H9 (cell line): ENCODE measurements at regions not wholly inside any gene's neighbourhood (a gene's known extent, or its start where the extent isn't known, plus 50 kb on each side); places are given as distances from the start of the nearest gene placed in this dataset.

ENCODE experiments used
- DNase-seq: peaks from one replicate; pipeline ENCODE4 v3.0.0-alpha.2; 2017
- H2AFZ ChIP-seq: one replicate; pipeline ENCODE4 v1.6.1; 2013; ENCODE audit warnings: mild to moderate bottlenecking, low read length, control low read depth, moderate library complexity
- H2AK5ac ChIP-seq: 2 replicates; pipeline ENCODE4 v1.6.1; 2013; ENCODE audit warnings: low read length, control low read depth, mixed read lengths; ENCODE audit not compliant: insufficient read length
- H2BK120ac ChIP-seq: one replicate; pipeline ENCODE4 v1.6.1; 2013; ENCODE audit warnings: low read depth, mild to moderate bottlenecking, low read length, control low read depth, inconsistent platforms; ENCODE audit not compliant: poor library complexity, severe bottlenecking
- H2BK12ac ChIP-seq: 2 replicates; pipeline ENCODE4 v1.6.1; 2013; ENCODE audit warnings: low read length, control low read depth, mixed read lengths, low read depth; ENCODE audit not compliant: insufficient read length
- H2BK15ac ChIP-seq: 2 replicates; pipeline ENCODE4 v1.6.1; 2013; ENCODE audit warnings: low read depth, low read length, control low read depth
- H2BK20ac ChIP-seq: one replicate; pipeline ENCODE4 v1.6.1; 2013; ENCODE audit warnings: low read depth, mild to moderate bottlenecking, low read length, control low read depth, inconsistent platforms; ENCODE audit not compliant: poor library complexity, severe bottlenecking
- H2BK5ac ChIP-seq: 2 replicates; pipeline ENCODE4 v1.6.1; 2013; ENCODE audit warnings: low read length, control low read depth, mixed read lengths; ENCODE audit not compliant: insufficient read length
- H3K14ac ChIP-seq: 2 replicates; pipeline ENCODE4 v1.6.1; 2013; ENCODE audit warnings: low read length, control low read depth; ENCODE audit not compliant: insufficient read depth
- H3K18ac ChIP-seq: 2 replicates; pipeline ENCODE4 v1.6.1; 2013; ENCODE audit warnings: low read depth, mild to moderate bottlenecking, mixed read lengths, low read length, control low read depth; ENCODE audit not compliant: insufficient read length
- H3K23ac ChIP-seq: 2 replicates; pipeline ENCODE4 v1.6.1; 2013; ENCODE audit warnings: low read length, control low read depth, mixed read lengths, low read depth; ENCODE audit not compliant: insufficient read length
- H3K23me2 ChIP-seq: 2 replicates; pipeline ENCODE4 v1.6.1; 2013; ENCODE audit warnings: low read depth, mild to moderate bottlenecking, mixed read lengths, low read length, control low read depth; ENCODE audit not compliant: insufficient read length, poor library complexity, severe bottlenecking
- H3K27ac ChIP-seq: 2 replicates; pipeline ENCODE4 v1.5.1; 2013; ENCODE audit warnings: low read length, control low read depth, mixed read lengths, low read depth; ENCODE audit not compliant: insufficient read length
- H3K27me3 ChIP-seq: 2 replicates; pipeline ENCODE4 v1.6.1; 2013; ENCODE audit warnings: low read length, control low read depth, inconsistent platforms; ENCODE audit not compliant: insufficient read depth
- H3K4ac ChIP-seq: 2 replicates; pipeline ENCODE4 v1.6.1; 2013; ENCODE audit warnings: low read depth, mild to moderate bottlenecking, control low read depth, inconsistent platforms, low read length, moderate library complexity
- H3K4me1 ChIP-seq: 2 replicates; pipeline ENCODE4 v1.6.1; 2013; ENCODE audit warnings: low read length, control low read depth, inconsistent platforms; ENCODE audit not compliant: insufficient read depth
- H3K4me2 ChIP-seq: 2 replicates; pipeline ENCODE4 v1.6.1; 2013; ENCODE audit warnings: low read length, control low read depth, mixed read lengths; ENCODE audit not compliant: insufficient read length, insufficient read depth
- H3K56ac ChIP-seq: 2 replicates; pipeline ENCODE4 v1.6.1; 2013; ENCODE audit warnings: low read depth, mild to moderate bottlenecking, mixed read lengths, low read length, control low read depth; ENCODE audit not compliant: insufficient read length
- H3K79me1 ChIP-seq: 2 replicates; pipeline ENCODE4 v1.6.1; 2013; ENCODE audit warnings: low read depth, mild to moderate bottlenecking, moderate library complexity, low read length, control low read depth, inconsistent platforms; ENCODE audit not compliant: insufficient read depth, poor library complexity, severe bottlenecking
- H3K79me2 ChIP-seq: 2 replicates; pipeline ENCODE4 v1.6.1; 2013; ENCODE audit warnings: low read length, control low read depth, inconsistent platforms; ENCODE audit not compliant: insufficient read depth
- H3K9ac ChIP-seq: 2 replicates; pipeline ENCODE4 v1.6.1; 2013; ENCODE audit warnings: low read length, control low read depth, mixed read lengths; ENCODE audit not compliant: insufficient read length; ENCODE audit errors: extremely low read depth
- H3K9me3 ChIP-seq: one replicate; pipeline ENCODE4 v1.6.1; 2013; ENCODE audit warnings: low read depth, low read length, inconsistent platforms; ENCODE audit not compliant: control insufficient read depth
- H3T11ph ChIP-seq: one replicate; pipeline ENCODE4 v1.6.1; 2013; ENCODE audit warnings: mild to moderate bottlenecking, low read length, control low read depth, inconsistent platforms
- H4K20me1 ChIP-seq: one replicate; pipeline ENCODE4 v1.6.1; 2013; ENCODE audit not compliant: control insufficient read depth, insufficient read length, insufficient read depth
- H4K5ac ChIP-seq: 2 replicates; pipeline ENCODE4 v1.6.1; 2013; ENCODE audit warnings: low read depth, mild to moderate bottlenecking, mixed read lengths, low read length, control low read depth; ENCODE audit not compliant: insufficient read length
- H4K8ac ChIP-seq: replicated peaks from 2 replicates; pipeline ENCODE4 v1.6.1; 2013; ENCODE audit warnings: low read length, control low read depth, mixed read lengths, low read depth; ENCODE audit not compliant: insufficient read length
- H4K91ac ChIP-seq: 2 replicates; pipeline ENCODE4 v1.6.1; 2013; ENCODE audit warnings: low read depth, mild to moderate bottlenecking, moderate library complexity, mixed read lengths, low read length, control low read depth; ENCODE audit not compliant: insufficient read length
- H3K27ac Mint-ChIP-seq, 3 experiments: 2 replicates in 2 of 3; 3 replicates in 1 of 3; pipeline ENCODE4 v1.8.0; 2020 to 2021; ENCODE audit warnings: mixed read lengths in 3 of 3, mild to moderate bottlenecking in 1 of 3, moderate library complexity in 1 of 3
- H3K27me3 Mint-ChIP-seq: 2 replicates; pipeline ENCODE4 v1.8.0; 2021; ENCODE audit warnings: low read depth, mild to moderate bottlenecking, moderate library complexity, mixed read lengths
- H3K36me3 Mint-ChIP-seq, 3 experiments: 2 replicates in 2 of 3; 3 replicates in 1 of 3; pipeline ENCODE4 v1.8.0; 2020 to 2021; ENCODE audit warnings: low read depth in 3 of 3, mixed read lengths in 3 of 3; ENCODE audit not compliant: insufficient read depth in 1 of 3
- H3K4me1 Mint-ChIP-seq, 2 experiments: 2 replicates each; pipeline ENCODE4 v1.8.0; 2020; ENCODE audit warnings: mixed read lengths in 2 of 2
- H3K4me3 Mint-ChIP-seq, 2 experiments: 2 replicates in 1 of 2; 3 replicates in 1 of 2; pipeline ENCODE4 v1.8.0; 2020 to 2021; ENCODE audit warnings: mild to moderate bottlenecking in 2 of 2, mixed read lengths in 2 of 2, moderate library complexity in 1 of 2
- H3K9me3 Mint-ChIP-seq, 2 experiments: 2 replicates in 1 of 2; 3 replicates in 1 of 2; pipeline ENCODE4 v1.8.0; 2020; ENCODE audit warnings: mild to moderate bottlenecking in 2 of 2, mixed read lengths in 2 of 2, moderate library complexity in 1 of 2
- CTCF ChIP-seq: fragments of 200-600 bp; sonication (generic); conservative IDR thresholded peaks from 3 replicates; pipeline ENCODE4 v1.8.0; 2021; ENCODE audit warnings: antibody characterized with exemption, mild to moderate bottlenecking

DNA sequence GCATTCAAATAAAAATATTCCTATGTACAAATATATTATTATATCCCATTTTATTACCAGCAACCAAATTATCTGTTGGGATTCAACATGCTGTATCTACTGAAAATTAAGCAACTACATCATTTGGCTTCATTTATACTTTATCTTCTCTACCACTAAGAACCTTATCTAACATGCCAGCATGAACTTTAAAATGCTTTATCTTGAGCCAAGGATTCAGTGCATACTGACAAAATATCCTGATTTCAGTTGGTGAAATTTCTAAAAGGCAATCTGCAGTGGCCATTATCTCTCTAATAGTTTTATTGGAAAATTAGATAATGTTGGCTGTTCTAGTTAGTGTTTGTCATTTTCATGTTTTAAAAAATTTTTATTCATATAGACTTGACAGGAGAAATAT is 1149.9 kb downstream of the KCNT2 start:
- Mint-ChIP-seq H3K27me3 (no peaks in the 10 kb centered on the region), H3K9me3 (peaks cover 0 to 5% of the 10 kb centered on the region in 2 experiments; a peak in 2 of 5 replicates), H3K36me3 (no peaks in the 10 kb centered on the region; a peak in 1 of 7 replicates), H3K27ac (no peak overlapping the region), H3K4me3 (no peak overlapping the region), H3K4me1 (no peaks in the 10 kb centered on the region)
- Histone ChIP-seq H2AK5ac (no peak overlapping the region), H3K4me1 (no peaks in the 10 kb centered on the region), H3K18ac (no peak overlapping the region), H2BK5ac (no peak overlapping the region), H3K23ac (no peak overlapping the region), H2BK20ac (no peak overlapping the region), H3T11ph (no peak overlapping the region), H3K79me1 (no peaks in the 10 kb centered on the region), H3K79me2 (no peaks in the 10 kb centered on the region), H3K56ac (no peak overlapping the region), H4K91ac (no peak overlapping the region), H2AFZ (no peak overlapping the region), H2BK15ac (no peak overlapping the region), H3K4me2 (no peak overlapping the region), H3K9me3 (no peaks in the 10 kb centered on the region), H4K20me1 (no peaks in the 10 kb centered on the region), H3K9ac (no peak overlapping the region), H3K27ac (no peak overlapping the region), H3K27me3 (no peaks in the 10 kb centered on the region), H3K4ac (no peak overlapping the region), H2BK12ac (no peak overlapping the region), H2BK120ac (no peak overlapping the region), H4K5ac (no peak overlapping the region), H3K23me2 (no peaks in the 10 kb centered on the region), H3K14ac (no peak overlapping the region), H4K8ac (no peak overlapping the region)
- TF ChIP-seq CTCF = no peak
- DNase-seq = no peak
